HPDE6-E6E7 (cell line): ENCODE measurements at regions not wholly inside any gene's neighbourhood (a gene's known extent, or its start where the extent isn't known, plus 50 kb on each side); places are given as distances from the start of the nearest gene placed in this dataset.
"Not testable (repeated sequence)": the region's sequence is repeated elsewhere in the genome, so short reads cannot be mapped to it uniquely, and the experiment has no call there.

ENCODE experiments used
- DNase-seq: peaks from one replicate; pipeline ENCODE4 v3.0.0; 2011; ENCODE audit warnings: missing footprints; ENCODE audit errors: extremely low spot score

- no peak for DNase-seq
Measured at GRCh38 chr17:71511266-71511995, 609.4 kb upstream of the SOX9 start.

- not testable (repeated sequence) for DNase-seq
Measured at GRCh38 chr17:71513725-71514124, 607.1 kb upstream of the SOX9 start.

- no peak for DNase-seq
Measured at GRCh38 chr17:71516149-71516548, 604.7 kb upstream of the SOX9 start.

- DNase-seq: peak; percentile 72
Measured at GRCh38 chr17:71519285-71519684, 601.5 kb upstream of the SOX9 start.

- DNase-seq: no peak
Measured at GRCh38 chr17:71521724-71522123, 599.1 kb upstream of the SOX9 start.

- no peak for DNase-seq
Measured at GRCh38 chr17:71522383-71522782, 598.4 kb upstream of the SOX9 start.

- DNase-seq: no peak
Measured at GRCh38 chr17:71527311-71527710, 593.5 kb upstream of the SOX9 start.

GRCh38 chr17:71528210-71528609 is 592.6 kb upstream of the SOX9 start:
- no peak for DNase-seq

- peak; percentile 82 for DNase-seq
Measured at GRCh38 chr17:71530248-71530647, 590.6 kb upstream of the SOX9 start.

- no peak for DNase-seq
Measured at GRCh38 chr17:71535321-71535720, 585.5 kb upstream of the SOX9 start.

GRCh38 chr17:71546419-71546818 is 574.4 kb upstream of the SOX9 start:
- DNase-seq: no peak

- DNase-seq: no peak
Measured at GRCh38 chr17:71547904-71548303, 572.9 kb upstream of the SOX9 start.

- no peak for DNase-seq
Measured at GRCh38 chr17:71548540-71549190, 572.2 kb upstream of the SOX9 start.

GRCh38 chr17:71550675-71551074 is 570.1 kb upstream of the SOX9 start:
- no peak for DNase-seq

- no peak for DNase-seq
Measured at GRCh38 chr17:71553381-71553780, 567.4 kb upstream of the SOX9 start.

GRCh38 chr17:71558901-71559300 is 561.9 kb upstream of the SOX9 start:
- no peak for DNase-seq

- no peak for DNase-seq
Measured at GRCh38 chr17:71572343-71572742, 548.5 kb upstream of the SOX9 start.

GRCh38 chr17:71578446-71578845 is 542.4 kb upstream of the SOX9 start:
- DNase-seq: no peak

GRCh38 chr17:71580220-71580619 is 540.6 kb upstream of the SOX9 start:
- no peak for DNase-seq

- no peak for DNase-seq
Measured at GRCh38 chr17:71585540-71585939, 535.3 kb upstream of the SOX9 start.

- DNase-seq: no peak
Measured at GRCh38 chr17:71592431-71592830, 528.4 kb upstream of the SOX9 start.

- DNase-seq: no peak
Measured at GRCh38 chr17:71593078-71593477, 527.7 kb upstream of the SOX9 start.

GRCh38 chr17:71599583-71599982 is 521.2 kb upstream of the SOX9 start:
- not testable (repeated sequence) for DNase-seq
